ENCODE measurements at regions not wholly inside any gene's neighbourhood (a gene's known extent, or its start where the extent isn't known, plus 50 kb on each side); places are given as distances from the start of the nearest gene placed in this dataset.
"Not testable (repeated sequence)": the region's sequence is repeated elsewhere in the genome, so short reads cannot be mapped to it uniquely, and the experiment has no call there.

- DNase-seq, result no peak
Observed at GRCh38 chr3:15903759-15904720, 106.3 kb upstream of the ANKRD28 start.

- DNase-seq, result no peak
Observed at GRCh38 chr3:15905041-15905440, 107.3 kb upstream of the ANKRD28 start.

- not testable (repeated sequence) for DNase-seq
Observed at GRCh38 chr3:15907403-15907802, 109.6 kb upstream of the ANKRD28 start.

GRCh38 chr3:15918988-15919387 lies 121.2 kb upstream of the ANKRD28 start:
- DNase-seq, result no peak

GRCh38 chr3:15919971-15920370 lies 122.2 kb upstream of the ANKRD28 start:
- DNase-seq, result no peak

- DNase-seq, result no peak
Observed at GRCh38 chr3:15923640-15924405, 126.0 kb upstream of the ANKRD28 start.

GRCh38 chr3:15924914-15925313 lies 127.1 kb upstream of the ANKRD28 start:
- no peak for DNase-seq

- no peak for DNase-seq
Observed at GRCh38 chr3:15926871-15927270, 129.1 kb upstream of the ANKRD28 start.

GRCh38 chr3:15927969-15928368 lies 130.2 kb upstream of the ANKRD28 start:
- no peak for DNase-seq

GRCh38 chr3:15929944-15930571 lies 132.3 kb upstream of the ANKRD28 start:
- DNase-seq, result no peak

GRCh38 chr3:15932348-15933300 lies 134.8 kb upstream of the ANKRD28 start:
- no peak for DNase-seq

GRCh38 chr3:15933439-15934139 lies 135.8 kb upstream of the ANKRD28 start:
- DNase-seq, result no peak

- no peak for DNase-seq
Observed at GRCh38 chr3:15934389-15935195, 136.8 kb upstream of the ANKRD28 start.

- no peak for DNase-seq
Observed at GRCh38 chr3:15936312-15936711, 138.5 kb upstream of the ANKRD28 start.

- no peak for DNase-seq
Observed at GRCh38 chr3:15940641-15941040, 142.9 kb upstream of the ANKRD28 start.

GRCh38 chr3:15941457-15941856 lies 143.7 kb upstream of the ANKRD28 start:
- DNase-seq, result not testable (repeated sequence)

- DNase-seq, result no peak
Observed at GRCh38 chr3:15941958-15942357, 144.2 kb upstream of the ANKRD28 start.

- no peak for DNase-seq
Observed at GRCh38 chr3:15942462-15942861, 144.7 kb upstream of the ANKRD28 start.

GRCh38 chr3:15942936-15943335 lies 145.2 kb upstream of the ANKRD28 start:
- no peak for DNase-seq

GRCh38 chr3:15948388-15948787 lies 150.6 kb upstream of the ANKRD28 start:
- no peak for DNase-seq

Data from activated CD8-positive, alpha-beta memory T cell treated with anti-CD3 and anti-CD28 coated beads, Interleukin-2, amount 50 U/mL, for 48 hours (primary cell).